HepG2 (cell line): ENCODE measurements at regions not wholly inside any gene's neighbourhood (a gene's known extent, or its start where the extent isn't known, plus 50 kb on each side); places are given as distances from the start of the nearest gene placed in this dataset.
A peak's percentile ranks its signal among the peaks of the same experiment; 100 is the strongest.

Experiments
- ATAC-seq: fragments of 200-7000 bp; cut with Tn5 transposase; 3 replicates; pipeline ENCODE4 v1.9.1; 2020; ENCODE audit warnings: mild to moderate bottlenecking, moderate library complexity
- BruUV-seq: library from RNA; stranded (reverse); fragments of 400-500 nt; replicated peaks from 2 replicates; lab custom pipeline; 2021; lab: Mats Ljungman, UMichigan
- CTCF ChIA-PET: fragments of 300-600 bp; formaldehyde crosslinking; extraction: SDS; loops from one replicate; lab custom pipeline; 2021; ENCODE audit warnings: low total read pairs, inconsistent platforms, low intra/inter-chr PET ratio; lab: Yijun Ruan, JAX
- POLR2A ChIA-PET: fragments of 350-600 bp; sonication (Branson Sonifier 250); formaldehyde crosslinking; loops from one replicate; lab custom pipeline; 2020; ENCODE audit warnings: antibody characterized with exemption, inconsistent platforms; lab: Yijun Ruan, JAX
- DNase-seq: peaks from one replicate; pipeline ENCODE4 v3.0.0-alpha.2; 2015; ENCODE audit warnings: low spot score
- FAIRE-seq: peaks from 3 replicates; lab custom pipeline; 2011; peaks lifted over from hg19 to GRCh38; lab: Jason Lieb, UNC
- H2AFZ ChIP-seq: one replicate; pipeline ENCODE4 v1.6.1; 2011; ENCODE audit warnings: low read length, inconsistent platforms
- H3K27ac ChIP-seq: fragments of 300-600 bp; 3 replicates; pipeline ENCODE4 v1.8.0; 2011; ENCODE audit warnings: mixed run types, mild to moderate bottlenecking, mixed read lengths, low read length, inconsistent platforms; ENCODE audit not compliant: insufficient read depth; ENCODE audit errors: extremely low read length
- H3K27me3 ChIP-seq, 2 experiments: fragments of 200-600 bp in 1 of 2; 2 replicates in 1 of 2; 3 replicates in 1 of 2; pipeline versions ENCODE4 v1.6.0 to v1.8.0; 2011; ENCODE audit warnings: low read length in 2 of 2, mild to moderate bottlenecking in 2 of 2, moderate library complexity in 2 of 2, inconsistent platforms in 1 of 2; ENCODE audit not compliant: insufficient read depth in 2 of 2, control insufficient read depth in 1 of 2
- H3K36me3 ChIP-seq, 2 experiments: fragments of 200-600 bp in 1 of 2; replicated peaks in 1 of 2; 2 replicates in 1 of 2; 3 replicates in 1 of 2; pipeline versions ENCODE4 v1.5.1 to v1.8.0; 2011; ENCODE audit warnings: low read length in 2 of 2, inconsistent platforms in 1 of 2; ENCODE audit not compliant: insufficient read depth in 2 of 2, control insufficient read depth in 1 of 2
- H3K4me1 ChIP-seq: 2 replicates; pipeline ENCODE4 v1.5.1; 2012; ENCODE audit warnings: low read length, inconsistent platforms; ENCODE audit not compliant: insufficient read depth
- H3K4me2 ChIP-seq: 2 replicates; pipeline ENCODE4 v1.6.0; 2011; ENCODE audit warnings: low read depth, low read length, inconsistent platforms
- H3K4me3 ChIP-seq, 3 experiments: fragments of 200-600 bp in 1 of 3; sonication (generic), shearing (Covaris generic) in 1 of 3; replicated peaks in 1 of 3; 2 replicates each; pipeline ENCODE4 v1.5.1; 2011 to 2016; ENCODE audit warnings: low read length in 3 of 3, inconsistent platforms in 2 of 3, low read depth in 2 of 3, mild to moderate bottlenecking in 2 of 3, control low read depth in 1 of 3, mixed read lengths in 1 of 3; ENCODE audit not compliant: insufficient read depth in 1 of 3
- H3K79me2 ChIP-seq: one replicate; pipeline ENCODE4 v1.6.1; 2011; ENCODE audit warnings: low read length, inconsistent platforms; ENCODE audit not compliant: insufficient read depth
- H3K9ac ChIP-seq: 2 replicates; pipeline ENCODE4 v1.6.0; 2011; ENCODE audit warnings: mild to moderate bottlenecking, low read depth, low read length, inconsistent platforms; ENCODE audit not compliant: insufficient read depth
- H3K9me3 ChIP-seq: 2 replicates; pipeline ENCODE4 v1.5.1; 2012; ENCODE audit warnings: mild to moderate bottlenecking, low read length
- H4K20me1 ChIP-seq: 2 replicates; pipeline ENCODE4 v1.6.0; 2011; ENCODE audit warnings: inconsistent platforms, mild to moderate bottlenecking, low read length, moderate library complexity; ENCODE audit not compliant: insufficient read depth
- ATM ChIP-seq: fragments of 450-650 bp; IDR thresholded peaks from 2 replicates; pipeline ENCODE4 v1.7.1; 2017; ENCODE audit warnings: mild to moderate bottlenecking, borderline replicate concordance
- KMT2B ChIP-seq: IDR thresholded peaks from 2 replicates; pipeline ENCODE4 v1.6.1; 2016; ENCODE audit warnings: missing genetic modification reagents, missing compliant biosample characterization
- MAFF ChIP-seq: IDR thresholded peaks from 2 replicates; pipeline ENCODE4 v1.6.1; 2011; ENCODE audit warnings: low read depth, low read length, improper control_type of control experiment
- MAFK ChIP-seq, 2 experiments: IDR thresholded peaks in 1 of 2; conservative IDR thresholded peaks in 1 of 2; 2 replicates each; pipeline ENCODE4 v1.6.1; 2011; ENCODE audit warnings: improper control_type of control experiment in 2 of 2, low read length in 2 of 2
- PPARG ChIP-seq: conservative IDR thresholded peaks from 2 replicates; pipeline ENCODE4 v1.6.1; 2016; ENCODE audit warnings: missing biosample characterization, missing genetic modification reagents
- U2AF1 ChIP-seq: fragments of 200-400 bp; formaldehyde crosslinking; optimal IDR thresholded peaks from 2 replicates; pipeline ENCODE3; 2017; ENCODE audit warnings: mild to moderate bottlenecking, low read depth, low read length
- ZBTB1 ChIP-seq: sonication (generic); formaldehyde crosslinking; IDR thresholded peaks from 2 replicates; pipeline ENCODE4 v1.4.0; 2020; ENCODE audit warnings: missing genetic modification reagents, borderline replicate concordance
- ZNF207 ChIP-seq: fragments of 450-650 bp; IDR thresholded peaks from 2 replicates; pipeline ENCODE4 v1.6.1; 2016; ENCODE audit warnings: antibody characterized with exemption, borderline replicate concordance
- ZNF234 ChIP-seq: sonication (generic); formaldehyde crosslinking; conservative IDR thresholded peaks from 2 replicates; pipeline ENCODE4 v1.5.1; 2020; ENCODE audit warnings: mild to moderate bottlenecking, missing genetic modification reagents
- ZNF557 ChIP-seq: sonication (generic); formaldehyde crosslinking; IDR thresholded peaks from 2 replicates; pipeline ENCODE4 v1.4.0; 2020; ENCODE audit warnings: missing genetic modification reagents
- ZNF572 ChIP-seq: sonication (generic); formaldehyde crosslinking; IDR thresholded peaks from 2 replicates; pipeline ENCODE4 v1.5.1; 2020; ENCODE audit warnings: mild to moderate bottlenecking, missing genetic modification reagents
- ZNF761 ChIP-seq: sonication (generic); formaldehyde crosslinking; conservative IDR thresholded peaks from 2 replicates; pipeline ENCODE4 v1.4.0; 2020; ENCODE audit warnings: mild to moderate bottlenecking, missing genetic modification reagents
- WGBS: methylation state at CpG from one replicate; pipeline ENCODE4 v1.1.6; 2017; ENCODE audit warnings: low lambda C conversion rate; 5-methylcytosine and 5-hydroxymethylcytosine counted together
- in situ Hi-C: cut with HindIII; loops from 2 replicates; pipeline ENCODE4 v1.10.0; 2017; ENCODE audit warnings: low pct_unique_long_range_greater_than_20kb; ENCODE audit not compliant: extremely low pct_ligation_motif_present
- intact Hi-C: fragments of 100-400 bp; cut with micrococcal nuclease; formaldehyde crosslinking; loops from one replicate; pipeline ENCODE4 v1.10.0; 2022; ENCODE audit not compliant: unreplicated experiment
- TF ChIP-seq, protein P1 (sequence below): sonication (generic); formaldehyde crosslinking; IDR thresholded peaks from 2 replicates; pipeline ENCODE4 v1.4.0; 2020; ENCODE audit warnings: missing genetic modification reagents
- TF ChIP-seq, protein P2 (sequence below): sonication (generic); formaldehyde crosslinking; IDR thresholded peaks from 2 replicates; pipeline ENCODE4 v1.8.0; 2023; ENCODE audit warnings: mild to moderate bottlenecking, missing genetic modification reagents

DNA sequence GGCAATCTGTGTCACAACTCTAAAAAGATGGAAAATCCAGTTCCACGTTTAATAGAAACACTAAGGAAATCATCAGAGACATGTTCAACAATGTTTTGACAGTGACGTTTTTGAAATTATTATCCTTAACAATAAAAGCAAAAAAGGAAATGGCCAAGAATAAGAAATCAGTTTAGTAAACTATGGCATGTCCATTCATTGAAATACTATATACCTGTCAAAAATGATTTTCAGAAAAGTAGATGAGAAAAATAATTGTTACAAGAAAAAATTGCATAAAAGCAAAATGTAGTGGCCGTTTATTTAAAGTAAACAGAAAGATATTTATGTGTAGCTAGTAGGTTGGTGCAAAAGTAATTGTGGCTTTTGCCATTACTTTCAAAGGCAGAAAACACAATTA is 345.4 kb upstream of the NPSR1 start:
- CTCF ChIA-PET: no interaction called here
- in situ Hi-C loops: no loop called here

DNA sequence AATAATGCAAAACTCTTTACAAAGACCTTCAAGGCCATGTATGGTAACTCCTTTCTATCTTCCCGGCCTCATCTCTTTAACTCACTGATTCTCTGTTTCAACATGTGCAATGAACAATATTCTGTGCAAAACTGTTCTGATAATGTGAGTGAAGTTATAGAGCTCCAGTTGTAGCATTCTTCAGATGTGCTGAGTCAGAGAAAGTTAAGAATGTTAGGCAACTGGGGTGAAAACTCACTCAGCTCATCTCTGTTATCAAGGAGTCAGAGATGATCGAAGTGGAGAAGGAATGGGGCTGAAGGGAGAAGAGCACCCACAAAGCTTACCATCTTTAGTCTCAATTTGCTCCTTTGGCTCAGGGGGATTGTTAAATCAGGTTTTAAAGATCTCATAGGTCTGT is 344.7 kb upstream of the NPSR1 start:
- H3K4me1 ChIP-seq: no peaks in the 10 kb centered on the region; the same call in 1 of the 2 replicates
- 2% methylated on average over 2 of the region's 2 CpGs for WGBS
- no peak overlapping the region for H3K9ac ChIP-seq
- no peaks in the 10 kb centered on the region for H3K9me3 ChIP-seq
- no peak overlapping the region for H3K4me2 ChIP-seq
- intact Hi-C loops (no loop called here), in situ Hi-C loops (no loop called here)
- H4K20me1 ChIP-seq: no peaks in the 10 kb centered on the region; the same call in 1 of the 2 replicates
- no peak for ATAC-seq
- H3K79me2 ChIP-seq: no peaks in the 10 kb centered on the region
- FAIRE-seq: no peak
- no peak overlapping the region for H3K27ac ChIP-seq
- ChIA-PET POLR2A (no interaction called here), CTCF (no interaction called here)
- no peaks in the 10 kb centered on the region for H3K36me3 ChIP-seq
- no peak for TF ChIP-seq KMT2B (CRISPR knock-in tag)
- peak; percentile 40 to 61; a peak in 2 of 4 replicates for TF ChIP-seq MAFK (conservative IDR thresholded peaks at IDR 0.05 in 1 of 2, IDR thresholded peaks at IDR 0.05 in 1 of 2; ENCODE audit: low read length in 2 of 2)
- TF ChIP-seq ZNF234 (CRISPR knock-in tag): no peak
- no peak for TF ChIP-seq ZNF557
- no peak for TF ChIP-seq ZNF572 (CRISPR knock-in tag)
- no peak for TF ChIP-seq ZBTB1 (CRISPR knock-in tag)
- peak; percentile 49; the same call in 1 of the 2 replicates for TF ChIP-seq MAFF
- TF ChIP-seq, protein P1, sequence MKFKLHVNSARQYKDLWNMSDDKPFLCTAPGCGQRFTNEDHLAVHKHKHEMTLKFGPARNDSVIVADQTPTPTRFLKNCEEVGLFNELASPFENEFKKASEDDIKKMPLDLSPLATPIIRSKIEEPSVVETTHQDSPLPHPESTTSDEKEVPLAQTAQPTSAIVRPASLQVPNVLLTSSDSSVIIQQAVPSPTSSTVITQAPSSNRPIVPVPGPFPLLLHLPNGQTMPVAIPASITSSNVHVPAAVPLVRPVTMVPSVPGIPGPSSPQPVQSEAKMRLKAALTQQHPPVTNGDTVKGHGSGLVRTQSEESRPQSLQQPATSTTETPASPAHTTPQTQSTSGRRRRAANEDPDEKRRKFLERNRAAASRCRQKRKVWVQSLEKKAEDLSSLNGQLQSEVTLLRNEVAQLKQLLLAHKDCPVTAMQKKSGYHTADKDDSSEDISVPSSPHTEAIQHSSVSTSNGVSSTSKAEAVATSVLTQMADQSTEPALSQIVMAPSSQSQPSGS (CRISPR knock-in tag): no peak
- no peak for TF ChIP-seq U2AF1
- TF ChIP-seq, protein P2, sequence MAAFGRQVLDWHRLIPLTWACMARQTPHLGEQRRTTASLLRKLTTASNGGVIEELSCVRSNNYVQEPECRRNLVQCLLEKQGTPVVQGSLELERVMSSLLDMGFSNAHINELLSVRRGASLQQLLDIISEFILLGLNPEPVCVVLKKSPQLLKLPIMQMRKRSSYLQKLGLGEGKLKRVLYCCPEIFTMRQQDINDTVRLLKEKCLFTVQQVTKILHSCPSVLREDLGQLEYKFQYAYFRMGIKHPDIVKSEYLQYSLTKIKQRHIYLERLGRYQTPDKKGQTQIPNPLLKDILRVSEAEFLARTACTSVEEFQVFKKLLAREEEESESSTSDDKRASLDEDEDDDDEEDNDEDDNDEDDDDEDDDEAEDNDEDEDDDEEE: no peak
- H3K4me3 ChIP-seq: no peak overlapping the region
- H2AFZ ChIP-seq: no peak overlapping the region
- DNase-seq: no peak
- no TSS peak for BruUV-seq
- no peaks in the 10 kb centered on the region for H3K27me3 ChIP-seq

More for the DNA sequence above, 345.4 kb upstream of the NPSR1 start:
- H4K20me1 ChIP-seq: no peaks in the 10 kb centered on the region; the same call in 1 of the 2 replicates
- H3K27ac ChIP-seq: no peak overlapping the region
- H3K4me3 ChIP-seq: no peak overlapping the region
- no peak for DNase-seq
- no peak for FAIRE-seq
- no peaks in the 10 kb centered on the region for H3K79me2 ChIP-seq
- POLR2A ChIA-PET: no interaction called here
- H3K9me3 ChIP-seq: no peaks in the 10 kb centered on the region
- TF ChIP-seq ZNF761: no peak
- TF ChIP-seq PPARG (CRISPR knock-in tag): no peak
- no peak for TF ChIP-seq ATM
- no peak for TF ChIP-seq ZNF207
- H3K4me1 ChIP-seq: no peaks in the 10 kb centered on the region; the same call in 1 of the 2 replicates
- ATAC-seq: no peak
- no peaks in the 10 kb centered on the region for H3K36me3 ChIP-seq
- H3K4me2 ChIP-seq: no peak overlapping the region
- whole genome bisulfite sequencing: 4% methylated on average over 3 of the region's 3 CpGs
- no peak overlapping the region for H3K9ac ChIP-seq
- no TSS peak for BruUV-seq
- H3K27me3 ChIP-seq: no peaks in the 10 kb centered on the region
- intact Hi-C loops: no loop called here
- H2AFZ ChIP-seq: no peak overlapping the region
